NCI-H1092 treated with DMSO at 0.1 percent for 48 hours (cell line): ENCODE measurements at regions not wholly inside any gene's neighbourhood (a gene's known extent, or its start where the extent isn't known, plus 50 kb on each side); places are given as distances from the start of the nearest gene placed in this dataset.

ENCODE experiments used
- DNase-seq: peaks from one replicate; lab custom pipeline; 2025; lab: John Stamatoyannopoulos, UW

DNA sequence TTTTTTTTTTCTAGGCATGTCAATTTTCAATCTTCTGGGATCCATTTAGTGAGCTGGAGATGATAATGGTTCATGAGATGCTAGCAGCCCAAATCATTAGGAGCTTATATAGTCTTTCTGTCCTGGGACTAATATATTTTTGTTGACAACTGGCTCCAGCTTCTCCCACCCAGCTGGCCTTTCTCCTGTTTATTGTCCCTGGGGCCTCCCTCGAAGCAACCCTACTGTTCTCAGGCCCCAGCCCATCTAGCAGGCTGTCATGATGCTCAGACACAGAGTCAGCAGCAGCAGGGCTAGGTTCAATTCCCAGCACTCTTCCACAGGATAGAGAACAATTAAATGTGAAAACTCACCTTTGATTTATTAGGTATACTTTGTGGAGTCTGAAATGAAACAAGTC lies 127.6 kb upstream of the MID1 start:
- DNase-seq, result no peak

DNA sequence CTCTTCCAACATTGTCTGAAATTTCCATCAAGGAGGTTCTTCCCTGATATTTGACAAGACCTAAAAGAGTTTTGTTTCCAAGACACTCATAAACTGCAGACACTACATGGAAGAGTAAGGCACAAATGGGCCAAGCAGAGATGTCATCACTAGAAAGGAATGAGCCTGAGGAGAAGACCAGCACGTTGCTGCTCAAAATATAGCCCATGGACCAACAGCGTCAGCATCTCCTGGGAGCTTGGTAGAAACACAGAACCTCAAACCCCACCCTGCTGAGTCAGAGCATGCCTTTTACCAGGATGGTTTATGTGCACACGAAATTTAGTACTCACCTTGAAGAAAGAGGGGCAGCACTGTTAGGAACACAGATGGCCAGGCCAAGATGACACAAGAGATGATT lies 128.7 kb upstream of the MID1 start:
- DNase-seq, result no peak

DNA sequence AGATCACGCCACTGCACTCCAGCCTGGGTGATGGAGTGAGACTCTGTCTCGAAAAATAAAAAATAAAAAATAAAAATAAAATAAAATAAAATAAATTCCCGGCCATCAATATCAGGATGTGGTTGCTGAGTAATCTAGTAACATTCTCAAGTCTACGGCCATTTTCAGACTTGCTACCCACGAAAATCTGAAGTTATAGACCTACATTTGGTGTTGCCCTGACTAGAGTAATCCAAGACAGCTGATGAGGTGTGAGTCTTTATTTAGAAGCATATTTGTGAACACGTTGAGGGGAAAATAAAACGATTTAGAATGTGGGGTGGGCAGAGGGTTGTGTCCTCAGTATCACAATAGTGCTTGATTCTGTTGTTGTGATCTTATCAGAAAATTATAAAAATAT lies 130.2 kb upstream of the MID1 start:
- no peak for DNase-seq

DNA sequence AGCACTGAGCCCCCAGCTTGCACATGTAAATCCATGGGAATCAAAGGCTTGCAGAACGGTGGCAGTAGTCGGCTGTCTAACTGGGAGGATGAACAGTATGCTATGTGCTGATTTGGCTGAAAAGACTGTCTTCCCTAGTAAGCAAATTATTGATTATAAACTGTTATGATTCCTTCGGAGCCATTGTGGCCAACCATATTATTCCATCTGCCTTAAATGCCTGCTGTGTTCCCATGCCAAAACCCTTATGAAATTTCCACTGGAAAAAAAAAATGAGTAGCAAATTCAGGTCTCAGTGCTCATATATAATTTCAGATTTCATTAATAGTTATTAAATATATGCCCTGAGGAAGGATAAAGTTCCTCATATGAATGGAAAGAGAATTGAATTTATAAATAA lies 132.7 kb upstream of the MID1 start:
- no peak for DNase-seq

DNA sequence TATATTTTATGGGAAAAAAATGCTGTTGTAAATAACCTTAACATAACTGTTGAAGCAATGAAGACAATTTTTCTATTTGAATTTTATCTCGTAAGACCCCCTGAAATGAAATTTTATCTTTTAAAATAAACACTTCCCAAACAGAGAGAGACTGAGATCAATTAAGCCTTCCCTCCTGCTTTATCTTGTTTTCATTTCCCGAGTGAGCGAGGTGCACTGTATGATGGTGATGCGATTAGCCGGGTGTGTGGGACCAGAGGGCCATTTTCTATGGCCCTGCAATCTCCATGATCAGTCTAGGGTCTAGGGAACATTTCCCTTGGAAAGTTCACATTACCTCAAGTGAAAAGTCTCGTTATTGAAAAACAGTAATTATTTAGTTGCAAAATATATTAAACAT lies 134.1 kb upstream of the MID1 start:
- no peak for DNase-seq

DNA sequence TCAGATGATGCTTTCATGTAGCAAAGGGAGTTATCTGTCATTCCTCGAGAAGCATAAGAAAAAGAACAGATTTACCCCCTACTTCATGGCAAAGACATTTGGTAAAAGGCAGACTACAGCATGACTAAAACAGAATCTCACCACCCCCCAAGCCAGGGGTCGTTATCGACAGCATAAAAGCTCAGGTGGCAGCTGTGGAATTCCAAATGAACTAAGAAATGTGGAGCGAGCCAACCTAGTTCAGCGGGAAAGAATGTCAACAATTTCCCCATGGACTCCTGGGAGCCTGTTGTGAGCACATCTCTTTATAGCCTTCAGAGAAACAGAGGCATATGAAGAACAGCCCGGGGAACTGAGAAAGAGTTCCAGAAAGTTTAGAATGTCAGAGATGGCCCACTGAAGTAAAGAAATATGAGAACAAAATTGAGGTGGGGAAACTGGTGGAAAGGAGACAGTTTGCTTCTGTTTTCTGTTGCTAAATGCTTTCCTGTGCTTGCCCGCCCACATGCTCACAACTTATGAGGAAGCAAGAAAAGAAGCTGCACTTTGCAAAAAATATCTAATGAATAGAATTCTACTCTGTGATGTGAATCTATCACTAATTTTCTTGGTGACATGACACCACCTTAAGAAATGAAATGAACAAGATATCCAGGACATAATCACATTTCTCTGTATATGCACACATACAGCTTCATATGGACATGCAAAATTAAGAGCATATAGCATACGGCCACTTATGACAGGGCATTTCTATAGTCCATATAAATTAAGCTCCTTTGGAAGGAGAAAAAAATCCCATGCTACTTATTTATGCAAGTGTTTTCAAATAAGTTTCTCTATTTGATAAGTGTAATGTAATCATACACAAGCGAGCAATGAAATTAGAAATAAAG lies 135.3 kb upstream of the MID1 start:
- no peak for DNase-seq

DNA sequence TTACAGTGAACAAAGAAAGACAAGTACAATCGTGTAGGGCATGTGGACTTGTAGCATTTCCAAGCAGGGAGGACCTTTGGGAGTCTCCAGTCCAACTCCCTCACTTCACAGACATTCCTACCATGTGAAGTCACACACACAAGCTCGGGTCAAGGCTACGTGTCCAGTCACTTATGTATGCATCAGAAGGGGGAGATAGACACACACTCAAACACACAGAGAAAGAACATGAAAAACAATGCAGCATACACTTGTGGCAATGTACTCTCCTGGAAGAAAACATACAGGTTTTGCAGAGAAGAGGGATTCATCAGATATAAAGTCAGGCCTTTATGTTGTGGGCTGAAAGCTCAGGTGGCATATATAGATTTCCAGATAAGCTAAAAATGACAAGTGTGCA lies 136.1 kb upstream of the MID1 start:
- DNase-seq, result no peak

DNA sequence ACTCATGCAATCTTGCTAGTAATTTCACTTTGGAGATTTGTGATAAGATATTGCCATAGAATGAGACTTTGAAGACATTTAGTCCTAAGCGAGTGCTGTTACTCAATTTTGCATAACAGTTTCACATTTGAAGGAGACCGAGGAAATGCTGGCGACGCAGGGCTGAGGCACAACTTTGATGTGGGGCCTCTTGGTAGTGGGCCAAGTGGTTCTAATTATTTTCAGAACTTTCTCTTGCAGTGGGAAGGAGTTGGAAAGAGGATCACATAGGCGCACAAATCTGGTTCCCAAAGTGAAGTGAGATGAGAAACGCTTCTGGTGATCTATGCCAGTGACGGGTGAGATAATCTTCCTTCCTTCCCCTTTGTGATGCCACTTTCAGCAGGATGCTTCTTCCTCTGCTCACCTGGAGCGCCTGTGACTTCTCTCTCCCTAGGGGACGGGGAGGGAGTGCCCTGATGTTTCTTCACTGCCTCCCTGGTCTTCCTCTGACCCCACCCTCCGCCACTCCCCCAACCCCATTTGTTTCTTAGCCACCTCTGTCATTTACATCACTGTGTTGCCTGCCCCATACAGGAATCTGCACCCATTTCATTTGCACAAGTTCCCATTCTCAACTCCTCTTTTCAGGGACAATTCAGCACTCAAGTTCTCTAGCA lies 138.9 kb upstream of the MID1 start:
- DNase-seq, result no peak

DNA sequence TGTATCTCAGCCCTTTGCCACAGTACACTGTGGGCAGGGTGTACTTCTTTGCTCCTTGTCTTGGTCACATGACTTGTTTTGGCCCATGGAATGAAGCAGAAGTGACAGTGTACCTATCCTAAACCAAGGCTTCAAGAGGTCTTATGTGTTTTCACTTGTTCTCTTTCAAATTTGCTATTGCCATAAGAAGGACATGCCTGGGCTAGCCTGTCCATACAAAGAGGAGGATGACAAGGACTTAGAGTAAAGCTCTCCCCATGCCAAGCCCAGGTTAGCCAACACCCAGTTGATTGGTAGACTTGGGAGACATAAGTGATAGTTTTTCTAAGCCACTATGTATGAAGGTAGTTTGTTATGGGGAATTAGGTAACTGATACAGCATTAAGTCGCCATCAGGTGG lies 141.1 kb upstream of the MID1 start:
- no peak for DNase-seq

DNA sequence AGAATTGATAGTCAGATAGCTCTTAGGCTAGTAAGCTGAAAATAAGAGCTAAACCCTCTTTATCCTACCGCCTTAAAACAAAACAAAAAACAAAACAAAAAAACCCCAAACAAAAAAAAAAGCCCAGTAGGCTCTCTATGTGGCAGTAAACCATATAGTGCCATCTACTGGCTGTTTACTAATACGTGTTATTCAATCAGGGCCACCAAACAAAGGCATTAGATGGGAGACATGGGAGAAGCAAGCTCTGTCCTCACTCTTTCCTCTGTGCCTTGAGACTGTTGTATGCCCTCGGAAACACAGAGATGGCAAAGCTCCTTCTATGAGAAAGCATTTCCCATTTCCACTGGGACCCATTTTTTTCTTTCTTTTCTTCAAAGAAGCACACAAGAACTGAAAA lies 148.8 kb upstream of the MID1 start:
- peak; percentile 75 for DNase-seq

DNA sequence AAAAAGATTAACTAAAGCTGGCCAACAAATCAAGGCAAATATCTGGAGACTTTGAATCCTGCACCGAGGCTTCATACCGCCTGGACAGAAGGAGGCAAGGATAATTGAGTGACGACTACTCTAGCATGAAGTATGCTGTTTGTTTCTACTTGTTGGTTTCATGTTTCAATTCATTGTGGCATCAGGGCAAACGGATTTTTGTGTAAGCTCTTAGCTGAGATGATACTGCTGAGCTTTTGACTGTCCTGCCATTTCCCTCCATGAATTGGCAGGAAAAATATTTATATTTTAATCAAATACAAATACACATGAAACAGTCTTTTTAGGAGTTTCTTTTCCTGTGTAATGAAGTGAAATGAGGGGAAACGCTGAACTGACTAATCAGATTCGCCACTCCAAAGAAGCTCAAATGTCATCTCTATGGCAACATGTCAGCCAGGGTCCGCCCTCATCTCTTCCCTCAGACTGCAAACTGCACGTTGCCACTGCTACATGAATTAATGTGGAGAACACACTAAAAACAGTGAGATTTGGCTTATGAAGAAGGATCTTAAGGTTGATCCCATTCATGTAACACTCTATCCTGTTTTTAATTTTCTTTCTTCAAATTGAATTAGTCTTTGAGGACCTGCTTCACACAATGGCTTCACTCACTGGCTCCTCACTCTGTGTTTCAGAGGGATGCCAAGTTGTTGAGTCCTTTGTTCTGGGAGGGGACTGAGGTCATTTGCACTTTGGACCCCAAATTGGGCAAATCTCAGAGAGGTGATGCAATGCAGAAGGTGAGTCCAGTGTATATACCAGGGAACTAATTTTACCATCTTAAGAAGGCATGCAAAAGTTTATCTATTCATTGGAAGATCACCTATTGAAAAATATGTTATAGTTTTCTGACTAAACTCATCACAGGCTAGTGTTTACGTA lies 149.6 kb upstream of the MID1 start:
- peak; percentile 95 for DNase-seq

DNA sequence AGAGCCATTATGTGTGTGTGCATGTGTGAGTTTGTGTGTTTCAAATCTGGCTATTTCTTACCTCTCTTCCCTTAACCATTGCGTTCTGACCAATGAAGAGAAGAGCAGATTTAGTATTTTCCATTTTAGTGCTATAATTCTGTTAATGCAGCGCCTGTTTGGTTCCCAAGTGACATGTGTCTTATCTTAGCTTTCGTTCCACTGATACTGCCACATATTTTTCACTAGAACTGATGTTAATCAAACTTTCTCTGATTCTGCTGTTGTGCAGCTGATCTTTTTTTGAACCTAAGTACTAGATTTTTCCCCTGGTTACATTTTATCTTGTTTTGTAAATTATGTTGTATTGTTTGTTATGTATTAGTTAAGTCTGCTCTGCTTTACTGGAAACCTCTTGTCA lies 152.9 kb upstream of the MID1 start:
- no peak for DNase-seq

DNA sequence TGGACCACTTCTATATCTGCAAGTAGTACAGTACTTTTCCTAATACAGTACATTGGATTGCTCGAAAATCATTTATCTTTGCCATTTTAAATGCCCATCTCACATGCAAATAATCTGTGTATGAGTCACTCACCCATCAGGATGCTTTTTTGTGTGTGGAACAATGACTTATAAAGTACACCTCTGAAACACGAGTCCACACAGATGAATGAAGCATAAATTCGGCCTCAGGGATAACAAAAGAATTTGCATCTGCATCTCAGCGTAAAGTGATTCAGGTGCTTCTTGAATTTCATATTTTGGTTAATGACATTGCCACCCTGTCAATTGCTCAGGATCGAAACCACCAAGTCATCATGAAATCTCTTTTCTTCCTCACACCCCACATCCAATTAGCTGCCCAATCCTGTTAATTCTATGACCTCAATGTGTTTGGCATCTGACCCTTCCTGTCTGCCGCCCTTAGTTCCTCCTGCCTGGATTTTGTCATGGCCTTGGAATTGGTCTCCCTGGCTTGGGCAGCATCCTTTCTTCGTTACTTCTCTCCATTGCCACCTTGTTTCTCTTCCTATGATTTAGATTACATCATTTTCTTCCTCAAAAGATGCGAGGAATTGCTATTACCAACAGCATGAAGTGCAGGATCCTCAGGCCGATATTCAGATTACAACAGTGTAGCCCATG lies 161.6 kb upstream of the MID1 start:
- DNase-seq, result no peak

DNA sequence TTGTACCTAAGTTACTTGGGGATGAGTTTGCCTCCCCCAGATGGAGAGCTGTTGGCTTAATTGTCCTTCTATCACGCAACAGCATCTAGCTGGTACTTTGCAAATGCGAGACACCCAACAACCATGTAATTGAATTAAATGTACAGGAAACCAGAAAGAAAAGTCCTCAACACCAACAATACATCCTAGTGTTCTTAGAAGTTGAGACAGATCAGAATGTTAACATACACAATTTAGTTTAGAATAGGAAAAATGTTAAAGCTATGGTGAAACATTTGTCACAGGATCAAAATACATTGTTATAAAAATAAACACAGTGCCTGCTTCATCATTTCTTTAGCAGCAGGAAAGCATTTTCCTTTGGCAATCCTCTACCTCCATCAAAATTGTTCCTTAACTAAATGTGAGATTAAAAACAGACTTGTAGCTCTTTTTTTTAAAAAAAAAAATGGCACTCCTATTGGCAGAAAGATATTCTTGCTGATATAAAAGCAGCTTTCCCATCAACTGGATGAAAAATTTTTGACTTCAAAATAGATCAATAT lies 163.1 kb upstream of the MID1 start:
- DNase-seq, result no peak

DNA sequence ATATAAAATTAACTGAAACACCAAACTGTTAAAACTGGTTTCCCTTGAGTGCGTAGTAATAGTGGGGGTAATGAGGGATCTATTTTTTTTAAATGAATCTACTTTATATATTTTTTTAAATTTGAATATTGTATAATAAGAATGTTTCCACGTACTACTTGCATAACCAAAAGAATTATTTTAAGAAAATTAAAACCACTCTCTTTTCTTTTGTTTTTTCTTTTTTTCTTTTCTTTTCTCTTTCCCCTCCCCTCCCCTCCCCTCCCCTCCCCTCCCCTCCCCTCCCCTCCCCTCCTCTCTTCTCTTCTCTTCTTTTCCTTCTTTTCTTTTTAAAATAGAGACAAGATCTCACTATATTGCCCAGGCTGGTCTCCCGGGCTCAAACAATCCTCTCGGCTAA lies 166.9 kb upstream of the MID1 start:
- DNase-seq, result no peak

DNA sequence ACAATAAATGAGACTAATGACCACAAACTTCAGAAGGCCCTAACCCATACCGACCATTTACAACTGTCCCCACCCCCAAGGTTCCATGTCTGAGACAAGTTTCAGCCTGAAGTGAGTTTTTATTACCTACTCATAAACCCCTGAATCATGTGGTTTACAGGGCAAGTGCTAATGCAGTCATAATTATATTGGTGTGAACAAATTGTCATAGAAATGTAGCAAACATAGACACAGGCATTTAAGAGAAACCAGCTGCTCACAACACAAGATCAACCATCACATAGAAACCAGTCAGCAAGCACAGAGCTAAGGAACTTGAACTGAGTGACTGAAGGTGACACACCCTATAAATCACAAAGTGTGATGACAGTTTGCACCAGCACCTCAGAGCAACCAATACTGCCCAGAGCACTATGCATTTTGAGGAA lies 173.8 kb upstream of the MID1 start:
- DNase-seq, result no peak

DNA sequence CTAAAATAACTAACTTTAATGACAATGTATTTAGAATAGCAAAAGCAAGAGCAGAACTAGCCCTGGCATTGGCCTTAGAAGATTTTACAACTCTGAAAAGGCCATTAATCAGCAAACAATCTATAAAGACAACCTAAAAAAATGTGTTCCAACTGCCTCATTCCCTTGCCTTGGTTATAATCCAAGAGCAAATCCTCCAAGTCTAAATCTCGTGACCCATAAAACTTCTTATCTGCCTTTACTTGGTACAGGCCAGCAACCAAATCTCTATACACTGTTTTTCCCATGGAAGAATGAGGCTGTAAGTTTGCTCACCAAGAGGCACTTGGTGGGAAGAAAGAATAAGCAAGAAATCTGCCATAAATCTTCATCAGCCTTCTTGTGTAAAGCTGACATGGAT lies 175.3 kb upstream of the MID1 start:
- DNase-seq, result no peak

DNA sequence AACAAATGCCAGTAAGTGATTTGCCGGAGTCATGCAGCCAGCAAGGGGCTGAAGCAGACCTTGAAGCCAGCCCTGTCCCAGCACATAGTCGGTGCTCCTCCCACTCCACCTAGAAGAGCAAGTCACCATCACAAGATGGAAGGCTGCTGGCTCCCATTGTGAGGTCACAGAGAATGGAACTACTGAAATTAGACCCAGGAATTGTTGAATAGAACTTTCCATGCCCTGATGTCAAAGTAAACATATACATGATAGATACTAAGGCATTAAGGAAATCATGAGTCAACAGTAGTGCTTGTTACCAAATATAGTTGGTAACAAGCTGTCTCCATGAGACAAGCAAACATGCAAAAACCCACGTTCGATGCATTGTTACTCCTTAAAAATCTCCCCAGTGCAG lies 177.1 kb upstream of the MID1 start:
- no peak for DNase-seq

DNA sequence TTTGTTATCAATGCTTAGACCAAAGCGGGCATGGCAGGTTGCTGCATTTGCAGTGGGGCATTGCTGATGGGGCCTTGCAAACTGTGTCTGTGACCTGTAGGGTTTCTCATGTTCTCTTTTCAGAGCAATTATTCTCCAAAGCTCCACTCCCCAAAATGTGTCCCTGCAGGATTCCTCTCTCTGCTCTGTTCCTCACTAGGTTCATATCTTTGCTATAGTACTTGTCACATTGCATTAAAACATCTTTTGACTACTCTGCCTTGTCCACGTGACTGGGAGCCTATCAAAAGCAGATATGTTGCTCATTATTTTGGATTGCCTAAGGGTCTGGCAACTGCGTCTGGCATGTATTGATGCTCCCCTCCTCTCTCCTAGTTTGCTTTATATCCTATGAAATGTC lies 177.7 kb upstream of the MID1 start:
- no peak for DNase-seq

DNA sequence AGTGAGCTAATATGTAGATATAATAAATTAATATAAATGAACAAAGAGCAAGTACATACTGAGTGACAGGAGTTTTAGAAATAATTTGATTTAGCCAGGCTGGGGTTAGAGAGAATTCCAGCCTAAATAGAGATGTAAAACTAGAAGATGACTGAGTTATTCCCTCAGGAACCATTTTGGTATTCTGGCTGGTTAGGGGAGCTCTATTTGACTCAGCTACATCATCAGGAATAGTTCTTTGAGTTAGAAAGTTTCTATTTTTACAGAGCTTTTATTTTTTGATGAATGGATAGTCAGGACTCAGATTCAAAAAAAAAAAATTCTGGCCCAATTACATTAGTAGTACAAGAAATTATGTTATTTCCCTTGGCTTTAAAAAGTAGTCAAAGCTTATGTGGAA lies 180.4 kb upstream of the MID1 start:
- no peak for DNase-seq

DNA sequence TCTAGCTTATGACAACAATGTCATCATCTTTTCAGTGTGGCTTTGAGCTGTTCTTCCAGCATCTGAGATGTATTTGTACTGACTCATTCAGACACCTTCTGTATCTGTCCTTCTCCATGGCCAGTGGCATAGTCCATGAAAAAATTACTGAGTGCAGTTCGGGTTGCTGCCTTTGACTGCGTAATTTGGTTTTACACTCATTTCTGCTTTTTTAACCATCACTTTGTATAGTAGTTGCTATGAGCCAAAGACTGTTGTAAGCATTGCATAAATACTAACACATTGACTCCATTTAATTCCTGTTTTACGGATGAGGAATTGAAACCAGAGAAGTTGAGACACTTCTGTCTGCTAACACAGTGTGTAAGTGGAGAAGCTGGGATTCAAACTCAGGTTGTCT lies 190.7 kb upstream of the MID1 start:
- no peak for DNase-seq

DNA sequence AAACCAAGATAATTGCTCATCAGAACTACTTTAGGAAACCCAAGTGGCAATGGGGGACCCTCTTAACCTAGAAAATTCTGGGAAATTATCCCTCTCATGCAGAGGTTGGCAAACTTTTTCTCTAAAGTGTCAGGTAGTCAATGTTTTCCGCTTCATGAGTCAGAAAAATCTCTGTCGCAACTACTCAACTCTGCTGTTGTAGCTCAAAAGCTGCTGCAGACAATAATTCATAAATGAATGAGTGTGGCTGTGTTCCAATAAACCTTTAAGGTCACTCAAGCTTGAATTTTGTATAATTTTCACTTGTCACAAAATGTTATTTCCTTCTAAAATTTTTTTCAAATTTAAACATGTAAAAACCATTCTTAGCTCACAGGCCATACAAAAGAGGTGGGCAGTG lies 193.4 kb upstream of the MID1 start:
- no peak for DNase-seq
